Osteoblast (primary cell): ENCODE measurements at regions not wholly inside any gene's neighbourhood (a gene's known extent, or its start where the extent isn't known, plus 50 kb on each side); places are given as distances from the start of the nearest gene placed in this dataset.

Experiments used
- DNase-seq: peaks from one replicate; pipeline ENCODE4 v3.0.0; 2011; ENCODE audit warnings: low spot score, mixed read lengths; ENCODE audit not compliant: insufficient read length; ENCODE audit errors: missing footprints
- H2AFZ ChIP-seq: 2 replicates; pipeline ENCODE4 v1.6.0; 2011; ENCODE audit warnings: mild to moderate bottlenecking, low read length
- H3K27ac ChIP-seq: 2 replicates; pipeline ENCODE4 v1.5.1; 2011; ENCODE audit warnings: mild to moderate bottlenecking, low read depth, low read length, moderate library complexity
- H3K27me3 ChIP-seq: 2 replicates; pipeline ENCODE4 v1.6.0; 2012; ENCODE audit warnings: mild to moderate bottlenecking, control low read depth, inconsistent platforms, low read length, moderate library complexity; ENCODE audit not compliant: insufficient read depth
- H3K36me3 ChIP-seq: 2 replicates; pipeline ENCODE4 v1.5.1; 2011; ENCODE audit warnings: mild to moderate bottlenecking, low read length, control low read depth, moderate library complexity; ENCODE audit not compliant: insufficient read depth
- H3K4me1 ChIP-seq: 2 replicates; pipeline ENCODE4 v1.5.1; 2011; ENCODE audit warnings: mild to moderate bottlenecking, low read length, control low read depth, moderate library complexity; ENCODE audit not compliant: insufficient read depth
- H3K4me2 ChIP-seq: 2 replicates; pipeline ENCODE4 v1.6.0; 2011; ENCODE audit warnings: mild to moderate bottlenecking, low read length; ENCODE audit not compliant: insufficient read depth
- H3K4me3 ChIP-seq: fragments of 200-600 bp; sonication (generic); 3 replicates; pipeline ENCODE4 v1.5.1; 2012; ENCODE audit warnings: mild to moderate bottlenecking, low read length, inconsistent platforms; ENCODE audit not compliant: insufficient read depth
- H3K79me2 ChIP-seq: 2 replicates; pipeline ENCODE4 v1.6.0; 2012; ENCODE audit warnings: mild to moderate bottlenecking, low read length, control low read depth, inconsistent platforms; ENCODE audit not compliant: insufficient read depth
- H3K9me3 ChIP-seq: 2 replicates; pipeline ENCODE4 v1.5.1; 2011; ENCODE audit warnings: low read depth, low read length, control low read depth
- H4K20me1 ChIP-seq: 2 replicates; pipeline ENCODE4 v1.6.0; 2012; ENCODE audit warnings: mild to moderate bottlenecking, low read length, control low read depth; ENCODE audit not compliant: insufficient read depth
- CTCF ChIP-seq: IDR thresholded peaks from 2 replicates; pipeline ENCODE4 v1.5.1; 2011; ENCODE audit warnings: mild to moderate bottlenecking, low read depth, low read length, moderate library complexity; ENCODE audit errors: extremely low read depth

- Histone ChIP-seq H2AFZ (no peak overlapping the region), H3K4me2 (no peak overlapping the region), H3K36me3 (no peaks in the 10 kb centered on the region), H3K27ac (no peak overlapping the region), H3K9me3 (no peaks in the 10 kb centered on the region), H4K20me1 (no peaks in the 10 kb centered on the region), H3K4me3 (no peak overlapping the region), H3K27me3 (no peaks in the 10 kb centered on the region), H3K4me1 (no peaks in the 10 kb centered on the region), H3K79me2 (no peaks in the 10 kb centered on the region)
- no peak for TF ChIP-seq CTCF
- no peak for DNase-seq
These were observed 901.2 kb downstream of the METTL15 start for GRCh38 chr11:29009426-29009825.

GRCh38 chr11:29008481-29008880, 900.3 kb downstream of the METTL15 start:
- Histone ChIP-seq H3K4me2 (no peak overlapping the region), H3K9me3 (no peaks in the 10 kb centered on the region), H3K27me3 (no peaks in the 10 kb centered on the region), H3K79me2 (no peaks in the 10 kb centered on the region), H3K4me3 (no peak overlapping the region), H3K27ac (no peak overlapping the region), H2AFZ (no peak overlapping the region), H4K20me1 (no peaks in the 10 kb centered on the region), H3K4me1 (no peaks in the 10 kb centered on the region), H3K36me3 (no peaks in the 10 kb centered on the region)
- TF ChIP-seq CTCF, result no peak
- DNase-seq, result no peak

GRCh38 chr11:29006668-29007067, 898.5 kb downstream of the METTL15 start:
- no peaks in the 10 kb centered on the region for H3K79me2 ChIP-seq
- H3K27me3 ChIP-seq, result no peaks in the 10 kb centered on the region
- no peak overlapping the region for H3K4me3 ChIP-seq
- no peak for TF ChIP-seq CTCF
- H4K20me1 ChIP-seq, result no peaks in the 10 kb centered on the region
- H3K36me3 ChIP-seq, result no peaks in the 10 kb centered on the region
- H3K27ac ChIP-seq, result no peak overlapping the region
- no peak overlapping the region for H3K4me2 ChIP-seq
- H3K4me1 ChIP-seq, result no peaks in the 10 kb centered on the region
- H3K9me3 ChIP-seq, result no peaks in the 10 kb centered on the region
- no peak for DNase-seq
- no peak overlapping the region for H2AFZ ChIP-seq

- no peak overlapping the region for H3K4me3 ChIP-seq
- no peak for DNase-seq
- H4K20me1 ChIP-seq, result no peaks in the 10 kb centered on the region
- H3K27me3 ChIP-seq, result no peaks in the 10 kb centered on the region
- H3K36me3 ChIP-seq, result no peaks in the 10 kb centered on the region
- H3K79me2 ChIP-seq, result no peaks in the 10 kb centered on the region
- no peaks in the 10 kb centered on the region for H3K9me3 ChIP-seq
- no peak overlapping the region for H3K4me2 ChIP-seq
- H3K4me1 ChIP-seq, result no peaks in the 10 kb centered on the region
- no peak overlapping the region for H2AFZ ChIP-seq
- TF ChIP-seq CTCF, result no peak
- no peak overlapping the region for H3K27ac ChIP-seq
These were observed 897.3 kb downstream of the METTL15 start for GRCh38 chr11:29005401-29005980.
